H9 (cell line): ENCODE measurements at regions not wholly inside any gene's neighbourhood (a gene's known extent, or its start where the extent isn't known, plus 50 kb on each side); places are given as distances from the start of the nearest gene placed in this dataset.

Experiments used
- DNase-seq: peaks from one replicate; pipeline ENCODE4 v3.0.0-alpha.2; 2017
- H2AFZ ChIP-seq: one replicate; pipeline ENCODE4 v1.6.1; 2013; ENCODE audit warnings: mild to moderate bottlenecking, low read length, control low read depth, moderate library complexity
- H2AK5ac ChIP-seq: 2 replicates; pipeline ENCODE4 v1.6.1; 2013; ENCODE audit warnings: low read length, control low read depth, mixed read lengths; ENCODE audit not compliant: insufficient read length
- H2BK120ac ChIP-seq: one replicate; pipeline ENCODE4 v1.6.1; 2013; ENCODE audit warnings: low read depth, mild to moderate bottlenecking, low read length, control low read depth, inconsistent platforms; ENCODE audit not compliant: poor library complexity, severe bottlenecking
- H2BK12ac ChIP-seq: 2 replicates; pipeline ENCODE4 v1.6.1; 2013; ENCODE audit warnings: low read length, control low read depth, mixed read lengths, low read depth; ENCODE audit not compliant: insufficient read length
- H2BK15ac ChIP-seq: 2 replicates; pipeline ENCODE4 v1.6.1; 2013; ENCODE audit warnings: low read depth, low read length, control low read depth
- H2BK20ac ChIP-seq: one replicate; pipeline ENCODE4 v1.6.1; 2013; ENCODE audit warnings: low read depth, mild to moderate bottlenecking, low read length, control low read depth, inconsistent platforms; ENCODE audit not compliant: poor library complexity, severe bottlenecking
- H2BK5ac ChIP-seq: 2 replicates; pipeline ENCODE4 v1.6.1; 2013; ENCODE audit warnings: low read length, control low read depth, mixed read lengths; ENCODE audit not compliant: insufficient read length
- H3K14ac ChIP-seq: 2 replicates; pipeline ENCODE4 v1.6.1; 2013; ENCODE audit warnings: low read length, control low read depth; ENCODE audit not compliant: insufficient read depth
- H3K18ac ChIP-seq: 2 replicates; pipeline ENCODE4 v1.6.1; 2013; ENCODE audit warnings: low read depth, mild to moderate bottlenecking, mixed read lengths, low read length, control low read depth; ENCODE audit not compliant: insufficient read length
- H3K23ac ChIP-seq: 2 replicates; pipeline ENCODE4 v1.6.1; 2013; ENCODE audit warnings: low read length, control low read depth, mixed read lengths, low read depth; ENCODE audit not compliant: insufficient read length
- H3K23me2 ChIP-seq: 2 replicates; pipeline ENCODE4 v1.6.1; 2013; ENCODE audit warnings: low read depth, mild to moderate bottlenecking, mixed read lengths, low read length, control low read depth; ENCODE audit not compliant: insufficient read length, poor library complexity, severe bottlenecking
- H3K27ac ChIP-seq: 2 replicates; pipeline ENCODE4 v1.5.1; 2013; ENCODE audit warnings: low read length, control low read depth, mixed read lengths, low read depth; ENCODE audit not compliant: insufficient read length
- H3K27me3 ChIP-seq: 2 replicates; pipeline ENCODE4 v1.6.1; 2013; ENCODE audit warnings: low read length, control low read depth, inconsistent platforms; ENCODE audit not compliant: insufficient read depth
- H3K4ac ChIP-seq: 2 replicates; pipeline ENCODE4 v1.6.1; 2013; ENCODE audit warnings: low read depth, mild to moderate bottlenecking, control low read depth, inconsistent platforms, low read length, moderate library complexity
- H3K4me1 ChIP-seq: 2 replicates; pipeline ENCODE4 v1.6.1; 2013; ENCODE audit warnings: low read length, control low read depth, inconsistent platforms; ENCODE audit not compliant: insufficient read depth
- H3K4me2 ChIP-seq: 2 replicates; pipeline ENCODE4 v1.6.1; 2013; ENCODE audit warnings: low read length, control low read depth, mixed read lengths; ENCODE audit not compliant: insufficient read length, insufficient read depth
- H3K56ac ChIP-seq: 2 replicates; pipeline ENCODE4 v1.6.1; 2013; ENCODE audit warnings: low read depth, mild to moderate bottlenecking, mixed read lengths, low read length, control low read depth; ENCODE audit not compliant: insufficient read length
- H3K79me1 ChIP-seq: 2 replicates; pipeline ENCODE4 v1.6.1; 2013; ENCODE audit warnings: low read depth, mild to moderate bottlenecking, moderate library complexity, low read length, control low read depth, inconsistent platforms; ENCODE audit not compliant: insufficient read depth, poor library complexity, severe bottlenecking
- H3K79me2 ChIP-seq: 2 replicates; pipeline ENCODE4 v1.6.1; 2013; ENCODE audit warnings: low read length, control low read depth, inconsistent platforms; ENCODE audit not compliant: insufficient read depth
- H3K9ac ChIP-seq: 2 replicates; pipeline ENCODE4 v1.6.1; 2013; ENCODE audit warnings: low read length, control low read depth, mixed read lengths; ENCODE audit not compliant: insufficient read length; ENCODE audit errors: extremely low read depth
- H3K9me3 ChIP-seq: one replicate; pipeline ENCODE4 v1.6.1; 2013; ENCODE audit warnings: low read depth, low read length, inconsistent platforms; ENCODE audit not compliant: control insufficient read depth
- H3T11ph ChIP-seq: one replicate; pipeline ENCODE4 v1.6.1; 2013; ENCODE audit warnings: mild to moderate bottlenecking, low read length, control low read depth, inconsistent platforms
- H4K20me1 ChIP-seq: one replicate; pipeline ENCODE4 v1.6.1; 2013; ENCODE audit not compliant: control insufficient read depth, insufficient read length, insufficient read depth
- H4K5ac ChIP-seq: 2 replicates; pipeline ENCODE4 v1.6.1; 2013; ENCODE audit warnings: low read depth, mild to moderate bottlenecking, mixed read lengths, low read length, control low read depth; ENCODE audit not compliant: insufficient read length
- H4K8ac ChIP-seq: replicated peaks from 2 replicates; pipeline ENCODE4 v1.6.1; 2013; ENCODE audit warnings: low read length, control low read depth, mixed read lengths, low read depth; ENCODE audit not compliant: insufficient read length
- H4K91ac ChIP-seq: 2 replicates; pipeline ENCODE4 v1.6.1; 2013; ENCODE audit warnings: low read depth, mild to moderate bottlenecking, moderate library complexity, mixed read lengths, low read length, control low read depth; ENCODE audit not compliant: insufficient read length
- H3K27ac Mint-ChIP-seq, 3 experiments: 2 replicates in 2 of 3; 3 replicates in 1 of 3; pipeline ENCODE4 v1.8.0; 2020 to 2021; ENCODE audit warnings: mixed read lengths in 3 of 3, mild to moderate bottlenecking in 1 of 3, moderate library complexity in 1 of 3
- H3K27me3 Mint-ChIP-seq: 2 replicates; pipeline ENCODE4 v1.8.0; 2021; ENCODE audit warnings: low read depth, mild to moderate bottlenecking, moderate library complexity, mixed read lengths
- H3K36me3 Mint-ChIP-seq, 3 experiments: 2 replicates in 2 of 3; 3 replicates in 1 of 3; pipeline ENCODE4 v1.8.0; 2020 to 2021; ENCODE audit warnings: low read depth in 3 of 3, mixed read lengths in 3 of 3; ENCODE audit not compliant: insufficient read depth in 1 of 3
- H3K4me1 Mint-ChIP-seq, 2 experiments: 2 replicates each; pipeline ENCODE4 v1.8.0; 2020; ENCODE audit warnings: mixed read lengths in 2 of 2
- H3K4me3 Mint-ChIP-seq, 2 experiments: 2 replicates in 1 of 2; 3 replicates in 1 of 2; pipeline ENCODE4 v1.8.0; 2020 to 2021; ENCODE audit warnings: mild to moderate bottlenecking in 2 of 2, mixed read lengths in 2 of 2, moderate library complexity in 1 of 2
- H3K9me3 Mint-ChIP-seq, 2 experiments: 2 replicates in 1 of 2; 3 replicates in 1 of 2; pipeline ENCODE4 v1.8.0; 2020; ENCODE audit warnings: mild to moderate bottlenecking in 2 of 2, mixed read lengths in 2 of 2, moderate library complexity in 1 of 2
- WGBS: extraction: QIAGEN DNeasy Blood & Tissue Kit; methylation state at CpG from one replicate; pipeline ENCODE4 v1.1.7; 2013; ENCODE audit warnings: missing lambda C conversion rate, low lambda C conversion rate, mixed read lengths; ENCODE audit not compliant: insufficient read length; ENCODE audit errors: extremely low coverage; 5-methylcytosine and 5-hydroxymethylcytosine counted together
- TF ChIP-seq, protein P1 (sequence below): fragments of 200-600 bp; sonication (generic); conservative IDR thresholded peaks from 3 replicates; pipeline ENCODE4 v1.8.0; 2021; ENCODE audit warnings: antibody characterized with exemption, mild to moderate bottlenecking

- Histone ChIP-seq H3K79me1 (no peaks in the 10 kb centered on the region), H3K79me2 (no peaks in the 10 kb centered on the region), H3K4me2 (no peak overlapping the region), H4K5ac (no peak overlapping the region), H3K23ac (no peak overlapping the region), H3K56ac (no peak overlapping the region), H2BK12ac (no peak overlapping the region), H3K23me2 (no peaks in the 10 kb centered on the region), H3K14ac (no peak overlapping the region), H3K4ac (no peak overlapping the region), H2BK120ac (no peak overlapping the region), H2AFZ (no peak overlapping the region), H3K4me1 (no peaks in the 10 kb centered on the region; the same call in 1 of the 2 replicates), H2BK20ac (no peak overlapping the region), H2BK15ac (no peak overlapping the region), H3K9me3 (no peaks in the 10 kb centered on the region), H4K20me1 (no peaks in the 10 kb centered on the region), H3K9ac (no peak overlapping the region), H4K91ac (no peak overlapping the region), H2AK5ac (no peak overlapping the region), H3T11ph (no peak overlapping the region), H3K27ac (no peak overlapping the region), H3K27me3 (no peaks in the 10 kb centered on the region), H4K8ac (no peak overlapping the region), H2BK5ac (no peak overlapping the region), H3K18ac (no peak overlapping the region)
- TF ChIP-seq, protein P1, sequence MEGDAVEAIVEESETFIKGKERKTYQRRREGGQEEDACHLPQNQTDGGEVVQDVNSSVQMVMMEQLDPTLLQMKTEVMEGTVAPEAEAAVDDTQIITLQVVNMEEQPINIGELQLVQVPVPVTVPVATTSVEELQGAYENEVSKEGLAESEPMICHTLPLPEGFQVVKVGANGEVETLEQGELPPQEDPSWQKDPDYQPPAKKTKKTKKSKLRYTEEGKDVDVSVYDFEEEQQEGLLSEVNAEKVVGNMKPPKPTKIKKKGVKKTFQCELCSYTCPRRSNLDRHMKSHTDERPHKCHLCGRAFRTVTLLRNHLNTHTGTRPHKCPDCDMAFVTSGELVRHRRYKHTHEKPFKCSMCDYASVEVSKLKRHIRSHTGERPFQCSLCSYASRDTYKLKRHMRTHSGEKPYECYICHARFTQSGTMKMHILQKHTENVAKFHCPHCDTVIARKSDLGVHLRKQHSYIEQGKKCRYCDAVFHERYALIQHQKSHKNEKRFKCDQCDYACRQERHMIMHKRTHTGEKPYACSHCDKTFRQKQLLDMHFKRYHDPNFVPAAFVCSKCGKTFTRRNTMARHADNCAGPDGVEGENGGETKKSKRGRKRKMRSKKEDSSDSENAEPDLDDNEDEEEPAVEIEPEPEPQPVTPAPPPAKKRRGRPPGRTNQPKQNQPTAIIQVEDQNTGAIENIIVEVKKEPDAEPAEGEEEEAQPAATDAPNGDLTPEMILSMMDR: no peak
- no peak for DNase-seq
- no CpG with 5 or more reads among the region's 1 CpG for WGBS
- H3K9me3 Mint-ChIP-seq: peaks cover 8 to 23% of the 10 kb centered on the region in 2 experiments; a peak in 3 of 5 replicates
- H3K27ac Mint-ChIP-seq: no peak overlapping the region
- peaks cover 0 to 23% (median 0%) of the 10 kb centered on the region in 3 experiments; a peak in 2 of 7 replicates for H3K36me3 Mint-ChIP-seq
- peaks cover 15 to 27% of the 10 kb centered on the region in 2 experiments for H3K4me1 Mint-ChIP-seq
- H3K4me3 Mint-ChIP-seq: no peak overlapping the region
- no peaks in the 10 kb centered on the region for H3K27me3 Mint-ChIP-seq
Measured at GRCh38 chr12:93215290-93215678, 162.4 kb upstream of the NUDT4 start.
